GM06990 (cell line): ENCODE measurements at regions not wholly inside any gene's neighbourhood (a gene's known extent, or its start where the extent isn't known, plus 50 kb on each side); places are given as distances from the start of the nearest gene placed in this dataset.

ENCODE experiments used
- DNase-seq: peaks from one replicate; pipeline ENCODE4 v3.0.0-alpha.2; 2011; ENCODE audit not compliant: insufficient read length; ENCODE audit errors: extremely low read depth
- H3K27me3 ChIP-seq: replicated peaks from 2 replicates; pipeline ENCODE4 v1.6.0; 2011; ENCODE audit warnings: low read length; ENCODE audit not compliant: control insufficient read depth, insufficient read depth
- H3K36me3 ChIP-seq: 2 replicates; pipeline ENCODE4 v1.5.1; 2011; ENCODE audit warnings: low read length; ENCODE audit not compliant: control insufficient read depth, insufficient read depth
- H3K4me3 ChIP-seq: replicated peaks from 2 replicates; pipeline ENCODE4 v1.5.1; 2011; ENCODE audit warnings: low read depth, mild to moderate bottlenecking, control low read depth, low read length
- CTCF ChIP-seq: IDR thresholded peaks from 2 replicates; pipeline ENCODE4 v1.5.1; 2011; ENCODE audit warnings: low read length, control low read depth, mild to moderate bottlenecking, inconsistent platforms; ENCODE audit not compliant: insufficient read depth, poor library complexity, severe bottlenecking

- H3K36me3 ChIP-seq = no peaks in the 10 kb centered on the region; the same call in 1 of the 2 replicates
- H3K27me3 ChIP-seq = no peaks in the 10 kb centered on the region
- peak overlapping the region; percentile 36 for H3K4me3 ChIP-seq
- TF ChIP-seq CTCF = no peak
- DNase-seq = no peak
Measured at GRCh38 chrX:115892056-115892708, 278.4 kb upstream of the AGTR2 start.

- TF ChIP-seq CTCF = peak; percentile 52
- DNase-seq = peak; percentile 75
- Histone ChIP-seq H3K36me3 (no peaks in the 10 kb centered on the region; the same call in 1 of the 2 replicates), H3K27me3 (no peaks in the 10 kb centered on the region), H3K4me3 (peak overlapping the region; percentile 43)
Measured at GRCh38 chrX:115892787-115893671, 277.5 kb upstream of the AGTR2 start.

- DNase-seq = no peak
- H3K27me3 ChIP-seq = no peaks in the 10 kb centered on the region
- no peaks in the 10 kb centered on the region; the same call in 1 of the 2 replicates for H3K36me3 ChIP-seq
Measured at GRCh38 chrX:115894087-115894486, 276.5 kb upstream of the AGTR2 start.

GRCh38 chrX:115895678-115896329, 274.7 kb upstream of the AGTR2 start:
- TF ChIP-seq CTCF = no peak
- no peak for DNase-seq
- no peaks in the 10 kb centered on the region for H3K36me3 ChIP-seq
- H3K4me3 ChIP-seq = no peak overlapping the region
- H3K27me3 ChIP-seq = no peaks in the 10 kb centered on the region

More at GRCh38 chrX:115894087-115894486, 276.5 kb upstream of the AGTR2 start:
- H3K4me3 ChIP-seq = no peak overlapping the region
- TF ChIP-seq CTCF = peak; percentile 58

GRCh38 chrX:115896362-115896761, 274.2 kb upstream of the AGTR2 start:
- no peak overlapping the region for H3K4me3 ChIP-seq
- TF ChIP-seq CTCF = no peak
- no peaks in the 10 kb centered on the region for H3K36me3 ChIP-seq
- DNase-seq = no peak
- no peaks in the 10 kb centered on the region for H3K27me3 ChIP-seq
